ENCODE measurements at regions not wholly inside any gene's neighbourhood (a gene's known extent, or its start where the extent isn't known, plus 50 kb on each side); places are given as distances from the start of the nearest gene placed in this dataset.

DNA sequence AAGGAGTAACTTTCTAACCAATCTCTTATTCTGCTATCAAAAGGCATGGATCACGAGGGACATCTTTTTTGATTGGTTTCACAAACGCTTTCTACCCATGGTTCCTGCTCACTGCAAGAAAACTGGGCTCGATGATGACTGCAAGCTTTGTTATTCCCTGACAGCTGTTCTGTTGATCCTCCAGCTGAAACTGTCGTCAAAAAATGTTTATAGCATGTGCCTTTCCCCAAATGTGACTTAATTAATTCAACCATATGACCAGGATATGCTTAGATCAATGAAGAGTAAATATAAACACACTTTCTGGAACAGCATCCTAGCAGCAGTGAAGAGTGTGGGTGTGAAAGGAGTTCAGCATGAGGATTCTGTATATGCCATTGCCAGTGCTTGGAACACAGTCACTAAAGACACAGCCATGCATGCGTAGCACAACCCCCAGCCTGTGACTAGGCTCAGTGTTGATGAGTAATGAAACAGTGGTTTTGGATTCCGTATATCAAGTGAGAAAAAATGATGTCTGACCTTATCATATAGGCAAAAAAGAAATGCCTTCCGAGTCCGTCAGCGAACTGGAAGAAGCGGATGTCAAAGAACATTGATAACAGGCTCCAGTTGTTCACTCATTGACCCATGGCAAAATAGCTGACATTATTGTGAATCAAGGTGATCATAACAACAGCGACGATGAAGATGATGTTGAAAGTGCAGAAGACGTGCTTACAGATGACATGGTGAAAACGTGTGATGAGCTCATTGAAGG lies 347.4 kb downstream of the FGF9 start:
- DNase-seq: no peak

DNA sequence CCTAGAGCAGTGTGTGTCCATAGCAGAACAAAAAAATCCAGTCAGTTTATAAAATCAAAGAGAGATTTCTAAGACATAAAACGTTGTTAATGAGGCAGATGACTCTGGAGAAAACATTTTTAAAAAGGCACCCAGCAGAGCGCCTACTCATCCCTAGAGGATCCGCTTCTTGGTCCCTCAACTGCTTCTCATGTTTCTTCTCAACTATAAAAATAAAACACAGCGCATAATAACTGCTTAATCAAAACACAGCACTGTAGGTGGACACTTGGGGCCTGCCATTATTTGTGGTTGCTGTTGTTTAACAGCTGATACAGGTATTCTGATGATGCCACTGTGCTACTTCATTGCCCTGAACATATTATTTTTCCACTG lies 347.9 kb downstream of the FGF9 start:
- DNase-seq: no peak

- no peak for DNase-seq
These were observed 353.6 kb downstream of the FGF9 start for GRCh38 chr13:22024381-22024994.

DNA sequence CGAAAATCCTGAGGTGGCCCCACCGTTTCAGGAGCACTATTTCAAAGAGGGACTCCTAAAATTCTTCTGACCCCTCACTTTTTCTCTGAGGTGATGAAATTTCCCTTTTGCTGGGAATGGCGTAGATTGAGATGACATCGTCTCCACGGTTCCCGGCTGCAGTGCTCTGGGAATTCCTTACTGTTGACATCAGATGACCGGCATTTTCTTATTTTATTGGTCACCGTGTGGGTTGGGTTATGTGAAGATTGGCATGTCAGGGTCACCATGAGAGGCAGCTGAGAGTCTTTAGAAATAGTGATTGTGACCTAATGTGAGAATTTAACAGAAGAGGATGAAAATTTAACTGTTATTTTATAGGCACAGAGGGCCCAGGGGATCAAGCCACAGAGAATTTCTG lies 356.7 kb downstream of the FGF9 start:
- DNase-seq: no peak

GRCh38 chr13:22028831-22029230 lies 358.0 kb downstream of the FGF9 start:
- DNase-seq: no peak

DNA sequence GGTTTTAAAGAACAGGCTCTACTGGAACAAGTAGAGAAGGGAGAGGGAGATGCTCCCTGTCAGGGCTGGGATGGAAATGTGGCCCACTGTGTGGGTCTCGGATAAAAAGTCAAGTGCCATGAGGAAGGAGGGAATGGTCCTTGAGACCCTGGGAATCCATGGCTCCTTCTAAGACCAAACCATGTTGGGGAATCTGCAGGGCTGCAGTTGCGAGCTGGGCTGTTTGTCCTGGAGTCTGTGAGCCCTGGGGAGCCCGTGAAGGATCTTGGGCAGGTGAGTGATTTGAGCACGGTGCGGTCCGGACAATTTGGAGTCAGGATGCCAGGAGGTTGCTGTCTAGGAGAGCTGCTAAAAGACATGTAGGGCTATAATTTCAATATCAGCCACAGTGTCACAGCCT lies 359.4 kb downstream of the FGF9 start:
- DNase-seq: no peak

DNA sequence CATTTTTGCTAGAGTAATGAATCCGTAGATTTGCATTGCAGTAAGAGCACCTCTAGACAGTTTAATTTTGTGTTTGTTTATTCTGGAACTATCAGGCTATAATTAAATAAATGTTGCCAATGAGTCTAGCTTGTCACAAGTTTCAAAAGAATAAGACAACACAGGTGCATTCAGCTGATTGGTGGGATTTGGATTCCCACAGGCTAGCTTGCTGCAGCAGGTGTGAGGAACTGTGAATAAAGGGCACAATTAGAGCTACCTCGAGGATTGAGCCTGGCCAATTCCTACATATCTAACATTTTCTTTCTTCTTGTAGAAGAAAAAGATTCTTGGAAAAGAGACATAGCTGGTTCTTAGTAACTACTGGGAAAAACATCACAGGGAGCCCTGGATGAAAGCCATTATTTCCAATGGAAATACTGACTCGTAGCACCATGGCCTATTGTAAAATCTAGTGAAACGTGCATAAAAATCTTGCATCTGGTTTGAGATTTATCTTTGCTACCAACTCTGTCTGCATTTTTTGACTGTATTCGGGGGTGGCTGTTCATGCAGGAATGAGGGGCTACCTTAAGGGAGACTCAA lies 360.9 kb downstream of the FGF9 start:
- no peak for DNase-seq

DNA sequence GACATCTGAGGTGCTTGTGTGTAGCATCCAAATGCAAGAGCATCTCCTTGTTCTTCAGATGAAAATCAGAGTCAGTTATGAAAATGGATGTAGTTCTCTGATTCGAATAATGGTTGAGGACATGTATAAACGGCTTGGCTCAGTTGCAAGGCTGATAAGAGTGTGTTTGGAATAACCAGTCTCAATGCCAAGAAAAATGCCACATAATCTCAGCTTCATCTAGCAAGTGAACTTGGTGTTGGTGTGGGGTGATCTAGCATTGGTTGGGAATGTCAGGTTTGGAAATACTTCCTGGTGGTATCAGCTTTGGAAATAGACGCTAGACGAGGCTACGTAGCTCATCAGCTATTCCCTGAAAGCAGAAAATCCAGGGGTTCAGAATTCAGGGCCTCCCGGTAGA lies 362.0 kb downstream of the FGF9 start:
- DNase-seq: no peak

DNA sequence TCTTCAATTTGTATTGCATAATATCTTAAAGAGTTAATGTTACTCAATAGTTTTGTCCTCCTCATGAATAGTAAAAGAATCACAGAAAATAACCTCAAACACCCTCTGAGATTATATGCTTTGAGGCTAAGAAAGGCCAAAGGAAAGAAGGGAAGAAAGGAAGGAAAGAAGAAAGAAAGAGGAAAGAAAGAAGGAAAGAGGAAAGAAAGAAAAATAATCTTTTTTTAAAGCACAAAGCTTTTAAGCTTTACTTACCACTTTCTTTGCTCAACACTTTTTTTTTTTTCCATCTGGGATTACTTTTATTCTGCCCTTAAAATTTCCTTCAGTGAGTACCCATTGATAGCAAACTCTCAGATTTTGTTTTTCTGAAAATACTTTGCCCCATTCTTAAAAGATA lies 369.1 kb downstream of the FGF9 start:
- no peak for DNase-seq

- DNase-seq: peak; percentile 83
These were observed 370.0 kb downstream of the FGF9 start for GRCh38 chr13:22040810-22041364.

DNA sequence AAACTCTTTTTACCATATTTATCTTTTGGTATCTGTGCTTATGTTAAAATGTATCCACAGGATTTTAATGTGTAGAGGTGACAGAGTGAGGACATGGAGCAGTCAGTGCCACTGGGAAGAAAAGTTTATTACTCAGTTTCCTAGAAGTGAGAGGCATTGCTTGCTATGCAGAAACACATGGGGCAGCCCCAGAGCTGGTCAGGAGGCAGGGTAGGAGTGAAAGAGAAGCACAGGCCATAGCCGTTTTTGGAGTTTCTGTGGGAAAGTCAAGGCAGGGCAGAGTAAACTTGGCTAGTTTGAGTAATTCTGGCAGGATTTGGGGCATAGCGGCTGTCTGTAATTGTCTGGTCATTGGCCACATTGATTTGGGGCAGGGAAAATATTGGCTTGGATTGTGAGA lies 370.9 kb downstream of the FGF9 start:
- DNase-seq: no peak

DNA sequence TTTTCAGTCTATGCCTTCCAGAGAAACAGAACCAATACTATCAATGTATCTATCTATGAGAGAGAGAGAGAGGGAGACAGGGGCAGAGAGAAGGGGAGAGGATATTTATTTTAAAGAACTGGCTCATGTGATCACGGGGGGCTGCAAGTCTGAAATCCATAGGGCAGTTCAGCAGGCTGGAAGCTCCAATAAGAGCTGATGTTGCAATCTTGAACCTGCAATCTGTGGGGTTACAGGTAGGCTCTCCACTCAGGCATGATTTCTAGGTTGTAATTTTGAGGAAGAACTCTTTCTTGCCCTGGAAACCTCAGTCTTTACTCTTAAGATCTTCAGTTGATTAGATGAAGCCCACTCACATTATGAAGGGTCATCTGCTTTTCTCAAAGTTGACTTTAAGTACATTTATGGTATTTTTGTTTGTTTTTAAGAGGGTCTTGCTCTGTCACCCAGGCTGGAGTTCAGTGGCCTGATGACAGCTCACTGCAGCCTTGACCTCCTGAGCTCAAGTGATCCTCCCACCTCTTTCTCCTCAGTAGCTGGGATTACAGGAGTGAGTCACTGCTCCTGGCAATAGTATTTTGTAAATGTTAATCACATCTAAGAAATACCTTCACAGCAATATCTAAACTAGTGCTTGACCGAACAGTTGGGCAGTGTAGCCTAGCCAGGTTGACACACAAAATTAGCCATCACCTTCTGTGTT lies 376.4 kb downstream of the FGF9 start:
- DNase-seq: peak; percentile 6

DNA sequence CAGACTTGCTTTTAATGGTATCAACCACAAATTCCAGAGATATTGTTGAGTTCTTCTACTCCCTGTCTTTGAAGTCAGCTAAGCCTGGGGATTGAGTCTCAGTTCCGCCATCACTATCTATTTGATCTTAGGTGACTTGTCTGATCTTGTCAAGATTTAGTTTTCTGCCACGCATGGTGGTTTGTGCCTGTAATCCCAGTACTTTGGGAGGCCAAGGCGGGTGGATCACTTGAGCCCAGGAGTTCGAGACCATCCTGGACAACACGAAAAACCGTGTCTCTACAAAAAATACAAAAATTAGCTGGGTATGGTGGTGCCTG lies 376.9 kb downstream of the FGF9 start:
- no peak for DNase-seq

GRCh38 chr13:22049384-22049783 lies 378.5 kb downstream of the FGF9 start:
- no peak for DNase-seq

DNA sequence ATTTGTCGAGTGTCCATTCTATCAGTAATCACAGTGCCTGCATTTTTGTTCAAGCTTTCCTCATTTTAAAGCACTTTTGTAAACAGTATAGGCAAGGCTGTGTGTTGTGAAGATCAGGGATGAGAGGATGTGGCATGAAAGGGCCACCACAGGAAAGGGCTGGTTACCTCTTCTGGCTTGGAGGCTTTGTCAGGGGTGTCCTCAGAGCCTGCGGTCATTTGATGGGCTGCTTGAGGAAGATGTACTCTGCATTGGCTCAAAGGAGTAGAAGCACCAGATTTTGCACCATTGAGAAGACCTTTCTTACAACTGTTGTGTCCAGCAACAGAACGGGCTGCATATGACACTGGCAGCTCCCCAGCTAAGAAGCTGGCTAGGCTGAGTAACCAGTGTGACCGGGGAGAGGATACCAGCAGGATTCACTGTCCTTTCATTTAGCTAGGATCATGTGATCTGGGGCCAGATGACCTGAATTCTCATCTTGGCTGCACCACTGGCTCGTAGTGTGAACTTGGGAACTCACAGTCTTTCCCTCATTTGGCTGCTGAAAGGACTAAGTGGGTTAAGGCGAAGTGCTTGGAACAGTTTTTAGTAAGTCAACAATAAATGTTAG lies 380.2 kb downstream of the FGF9 start:
- no peak for DNase-seq

GRCh38 chr13:22053053-22053452 lies 382.2 kb downstream of the FGF9 start:
- no peak for DNase-seq

- DNase-seq: no peak
These were observed 384.4 kb downstream of the FGF9 start for GRCh38 chr13:22055259-22055658.

- DNase-seq: no peak
These were observed 389.3 kb downstream of the FGF9 start for GRCh38 chr13:22060187-22060586.

GRCh38 chr13:22061371-22061805 lies 390.5 kb downstream of the FGF9 start:
- no peak for DNase-seq

DNA sequence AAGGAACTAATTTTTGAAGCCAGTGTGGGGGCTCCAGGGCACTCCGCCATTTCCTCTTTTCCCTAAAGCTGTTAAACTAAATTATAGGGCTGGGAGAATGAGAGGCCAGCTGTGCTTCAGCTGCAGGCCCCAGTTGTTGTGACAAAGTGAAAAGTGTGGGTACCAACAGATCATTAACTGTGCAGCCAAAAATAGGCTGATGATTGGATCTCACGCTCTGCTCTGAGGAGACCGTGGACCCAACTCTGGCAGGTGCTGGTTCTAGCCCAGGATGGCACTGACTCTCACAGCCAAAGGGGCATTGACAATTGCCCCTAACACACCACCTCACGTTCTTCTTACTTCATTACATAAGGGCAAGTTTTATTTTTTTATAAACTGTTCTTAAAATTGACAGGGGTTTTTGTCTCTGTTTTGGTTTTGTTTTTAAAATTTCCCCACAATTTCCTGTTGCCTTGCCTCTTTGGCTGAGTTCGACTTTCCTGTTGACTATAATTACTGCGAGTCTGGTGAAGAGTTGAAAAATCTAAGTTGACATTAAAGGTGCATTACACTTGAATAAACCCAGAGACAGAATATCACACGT lies 391.0 kb downstream of the FGF9 start:
- no peak for DNase-seq

- no peak for DNase-seq
These were observed 391.8 kb downstream of the FGF9 start for GRCh38 chr13:22062478-22063205.
